ENCODE measurements at regions not wholly inside any gene's neighbourhood (a gene's known extent, or its start where the extent isn't known, plus 50 kb on each side); places are given as distances from the start of the nearest gene placed in this dataset.

DNA sequence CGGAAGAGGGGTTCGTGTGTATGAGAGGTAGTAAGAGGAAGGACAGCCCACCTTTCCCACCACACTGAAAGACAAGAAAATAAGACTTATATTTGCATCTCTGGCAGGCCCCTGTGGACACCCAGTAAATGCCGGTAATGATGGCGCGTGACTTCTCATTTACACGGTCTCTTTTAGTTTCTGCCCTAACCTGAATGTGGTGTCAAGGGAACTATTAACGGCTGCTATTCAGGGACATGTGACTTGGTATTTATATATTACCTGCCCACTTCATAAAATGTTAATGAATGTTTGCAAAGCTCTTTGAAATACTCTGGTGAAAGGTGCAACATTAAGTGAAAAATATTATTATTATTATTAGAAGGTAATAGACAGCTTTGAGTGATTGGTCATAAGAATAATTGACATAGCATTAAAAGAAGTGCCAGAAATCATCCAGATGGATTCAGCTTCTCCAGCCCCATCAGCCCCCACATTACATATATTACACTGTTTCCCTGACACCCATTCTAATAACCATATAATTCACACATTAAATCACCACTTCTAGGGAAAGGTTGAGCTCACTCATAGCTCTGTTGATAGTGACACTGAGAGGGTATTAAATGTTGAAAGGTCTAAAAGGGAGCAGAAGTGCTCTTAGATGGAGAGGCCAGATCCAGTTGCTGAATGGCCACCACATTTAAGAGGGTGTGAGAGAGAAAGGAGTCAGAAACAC lies 83.0 kb upstream of the BEND4 start:
- H3K4me1 Mint-ChIP-seq, result peaks cover 3 to 4% of the 10 kb centered on the region in 2 experiments; a peak in 3 of 4 replicates
- Histone ChIP-seq H2AK5ac (ENCODE audit: insufficient read length, low read length) (no peak overlapping the region), H4K91ac (ENCODE audit: insufficient read length, low read depth, low read length) (no peak overlapping the region), H2BK15ac (ENCODE audit: low read depth, low read length) (no peak overlapping the region), H3K9me3 (ENCODE audit: control insufficient read depth, low read depth, low read length) (no peaks in the 10 kb centered on the region), H3T11ph (ENCODE audit: low read length) (no peak overlapping the region), H2BK20ac (ENCODE audit: low read depth, low read length, poor library complexity, severe bottlenecking) (no peak overlapping the region), H3K27me3 (ENCODE audit: insufficient read depth, low read length) (no peaks in the 10 kb centered on the region; the same call in 1 of the 2 replicates), H4K5ac (ENCODE audit: insufficient read length, low read depth, low read length) (no peak overlapping the region), H3K9ac (ENCODE audit: extremely low read depth, insufficient read length, low read length) (no peak overlapping the region), H4K8ac (replicated peaks; ENCODE audit: insufficient read length, low read depth, low read length) (no peak overlapping the region), H3K4ac (ENCODE audit: low read depth, low read length) (no peak overlapping the region), H3K18ac (ENCODE audit: insufficient read length, low read depth, low read length) (no peak overlapping the region), H2BK120ac (ENCODE audit: low read depth, low read length, poor library complexity, severe bottlenecking) (no peak overlapping the region), H3K4me2 (ENCODE audit: insufficient read depth, insufficient read length, low read length) (no peak overlapping the region), H2BK5ac (ENCODE audit: insufficient read length, low read length) (no peak overlapping the region), H3K56ac (ENCODE audit: insufficient read length, low read depth, low read length) (no peak overlapping the region), H4K20me1 (ENCODE audit: control insufficient read depth, insufficient read depth, insufficient read length) (no peaks in the 10 kb centered on the region), H3K27ac (ENCODE audit: insufficient read length, low read depth, low read length) (no peak overlapping the region), H2AFZ (ENCODE audit: low read length) (no peak overlapping the region), H3K79me1 (ENCODE audit: insufficient read depth, low read depth, low read length, poor library complexity, severe bottlenecking) (no peaks in the 10 kb centered on the region), H3K14ac (ENCODE audit: insufficient read depth, low read length) (no peak overlapping the region), H2BK12ac (ENCODE audit: insufficient read length, low read depth, low read length) (no peak overlapping the region), H3K4me1 (ENCODE audit: insufficient read depth, low read length) (no peaks in the 10 kb centered on the region), H3K79me2 (ENCODE audit: insufficient read depth, low read length) (no peaks in the 10 kb centered on the region), H3K23ac (ENCODE audit: insufficient read length, low read depth, low read length) (no peak overlapping the region), H3K23me2 (ENCODE audit: insufficient read length, low read depth, low read length, poor library complexity, severe bottlenecking) (no peaks in the 10 kb centered on the region)
- no peaks in the 10 kb centered on the region; the same call in 1 of the 2 replicates for H3K27me3 Mint-ChIP-seq (ENCODE audit: low read depth)
- H3K9me3 Mint-ChIP-seq, result peaks cover 2 to 3% of the 10 kb centered on the region in 2 experiments; a peak in 1 of 5 replicates
- no peak for DNase-seq
- TF ChIP-seq, protein P1, sequence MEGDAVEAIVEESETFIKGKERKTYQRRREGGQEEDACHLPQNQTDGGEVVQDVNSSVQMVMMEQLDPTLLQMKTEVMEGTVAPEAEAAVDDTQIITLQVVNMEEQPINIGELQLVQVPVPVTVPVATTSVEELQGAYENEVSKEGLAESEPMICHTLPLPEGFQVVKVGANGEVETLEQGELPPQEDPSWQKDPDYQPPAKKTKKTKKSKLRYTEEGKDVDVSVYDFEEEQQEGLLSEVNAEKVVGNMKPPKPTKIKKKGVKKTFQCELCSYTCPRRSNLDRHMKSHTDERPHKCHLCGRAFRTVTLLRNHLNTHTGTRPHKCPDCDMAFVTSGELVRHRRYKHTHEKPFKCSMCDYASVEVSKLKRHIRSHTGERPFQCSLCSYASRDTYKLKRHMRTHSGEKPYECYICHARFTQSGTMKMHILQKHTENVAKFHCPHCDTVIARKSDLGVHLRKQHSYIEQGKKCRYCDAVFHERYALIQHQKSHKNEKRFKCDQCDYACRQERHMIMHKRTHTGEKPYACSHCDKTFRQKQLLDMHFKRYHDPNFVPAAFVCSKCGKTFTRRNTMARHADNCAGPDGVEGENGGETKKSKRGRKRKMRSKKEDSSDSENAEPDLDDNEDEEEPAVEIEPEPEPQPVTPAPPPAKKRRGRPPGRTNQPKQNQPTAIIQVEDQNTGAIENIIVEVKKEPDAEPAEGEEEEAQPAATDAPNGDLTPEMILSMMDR (conservative IDR thresholded peaks at IDR 0.05), result no peak
- no CpG with 5 or more reads among the region's 7 CpGs for WGBS (ENCODE audit: extremely low coverage, insufficient read length, low lambda C conversion rate)
- no peaks in the 10 kb centered on the region; a peak in 1 of 7 replicates for H3K36me3 Mint-ChIP-seq (ENCODE audit: insufficient read depth in 1 of 3, low read depth in 3 of 3)
- no peak overlapping the region for H3K27ac Mint-ChIP-seq
- H3K4me3 Mint-ChIP-seq, result no peak overlapping the region

Data from H9 (cell line).